ENCODE measurements at regions not wholly inside any gene's neighbourhood (a gene's known extent, or its start where the extent isn't known, plus 50 kb on each side); places are given as distances from the start of the nearest gene placed in this dataset.

- TF ChIP-seq CTCF (IDR thresholded peaks at IDR 0.05) (no peak), POLR2A (IDR thresholded peaks at IDR 0.05) (no peak)
These were observed 376.4 kb downstream of the HTR7 start for GRCh38 chr10:90481326-90481923.

Data from body of pancreas (tissue), 4 donors.